Ascending aorta (tissue), 2 donors: ENCODE measurements at regions not wholly inside any gene's neighbourhood (a gene's known extent, or its start where the extent isn't known, plus 50 kb on each side); places are given as distances from the start of the nearest gene placed in this dataset.

Source experiments
- DNase-seq, 2 donors: peaks; one replicate each; pipeline ENCODE4 v3.0.0-alpha.2; 2019; ENCODE audit warnings: low spot score in 2 of 2
- H3K27ac ChIP-seq, 2 donors: fragments of 200-600 bp; sonication (generic); one replicate each; pipeline ENCODE4 v1.5.1; 2016 to 2017; ENCODE audit warnings: mild to moderate bottlenecking in 1 of 2
- H3K27me3 ChIP-seq: fragments of 200-600 bp; sonication (generic); one replicate; pipeline ENCODE4 v1.5.1; 2017
- H3K36me3 ChIP-seq, 2 donors: fragments of 200-600 bp; sonication (generic); one replicate each; pipeline ENCODE4 v1.5.1; 2016
- H3K4me1 ChIP-seq, 2 donors: fragments of 200-600 bp; sonication (generic); one replicate each; pipeline ENCODE4 v1.5.1; 2016 to 2017; ENCODE audit warnings: mild to moderate bottlenecking in 1 of 2
- H3K4me3 ChIP-seq, 2 donors: fragments of 200-600 bp; sonication (generic); one replicate each; pipeline ENCODE4 v1.5.1; 2016 to 2017; ENCODE audit warnings: mild to moderate bottlenecking in 1 of 2
- H3K9me3 ChIP-seq, 2 donors: fragments of 200-600 bp; sonication (generic); one replicate each; pipeline ENCODE4 v1.5.1; 2016
- CTCF ChIP-seq, 3 experiments: fragments of 200-600 bp in 2 of 3; fragments of 450-650 bp in 1 of 3; sonication (generic) in 2 of 3; IDR thresholded peaks; one replicate each; pipeline ENCODE4 v1.5.1; 2016 to 2019; ENCODE audit warnings: antibody characterized with exemption in 3 of 3, mild to moderate bottlenecking in 1 of 3, moderate library complexity in 1 of 3
- intact Hi-C: fragments of 100-400 bp; cut with DNase I; formaldehyde crosslinking; loops from one replicate; pipeline ENCODE4 v1.15.1; 2023

GRCh38 chr11:122604621-122605020 is 50.9 kb upstream of the UBASH3B start:
- Histone ChIP-seq H3K36me3 (no peaks in the 10 kb centered on the region), H3K27ac (no peak overlapping the region), H3K27me3 (no peaks in the 10 kb centered on the region), H3K9me3 (no peaks in the 10 kb centered on the region), H3K4me1 (no peaks in the 10 kb centered on the region), H3K4me3 (no peak overlapping the region)
- intact Hi-C loops, result no loop called here
- no peak for TF ChIP-seq CTCF (IDR thresholded peaks at IDR 0.05)
- no peak for DNase-seq

DNA sequence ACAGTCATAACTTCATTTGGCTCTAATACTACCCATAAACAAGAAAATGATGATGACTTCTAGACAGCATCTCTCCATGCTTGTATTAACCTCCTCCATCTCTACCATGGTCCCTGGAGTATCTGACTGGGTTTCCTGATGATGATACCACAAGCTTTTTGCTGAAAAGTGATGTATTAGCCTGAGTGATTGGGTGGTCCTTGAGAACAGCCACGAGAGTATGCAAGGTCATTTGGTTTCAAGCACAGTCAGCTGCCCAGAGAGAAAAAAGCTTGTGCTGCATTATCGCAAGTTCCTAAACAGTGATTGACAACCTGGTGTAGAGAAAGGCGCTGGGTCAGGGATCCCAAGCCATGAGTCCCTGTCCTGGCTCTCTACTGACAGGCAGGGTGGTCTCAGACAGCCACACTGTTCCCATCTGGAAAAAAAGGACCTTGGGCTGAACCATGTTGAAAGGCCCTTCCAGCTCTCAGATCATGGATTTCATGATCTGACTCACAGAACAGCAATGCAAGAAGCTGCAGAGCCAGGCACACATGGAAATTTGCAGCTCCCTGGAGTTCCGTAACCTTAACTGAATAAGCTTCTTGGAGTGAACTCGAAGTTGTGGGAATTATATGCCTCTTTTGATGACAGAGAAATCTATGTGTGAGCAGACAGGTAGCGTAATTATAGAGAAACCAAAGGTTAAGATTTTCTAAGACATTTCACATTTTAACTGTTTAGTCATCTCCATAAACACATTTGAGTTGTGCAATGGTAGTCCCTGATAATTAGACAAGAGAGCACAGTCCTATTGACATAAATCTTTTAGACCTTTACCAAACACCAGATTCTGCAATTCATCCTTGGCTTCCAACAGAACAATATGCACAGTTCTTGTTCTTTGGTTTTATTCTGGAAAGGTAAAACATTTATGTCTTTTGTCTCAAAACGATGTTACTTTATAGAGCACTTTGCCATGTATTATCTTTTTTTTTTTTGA is 54.1 kb upstream of the UBASH3B start:
- Histone ChIP-seq H3K27ac (no peak overlapping the region), H3K4me3 (no peak overlapping the region), H3K27me3 (no peaks in the 10 kb centered on the region), H3K9me3 (no peaks in the 10 kb centered on the region), H3K36me3 (no peaks in the 10 kb centered on the region), H3K4me1 (no peaks in the 10 kb centered on the region)
- DNase-seq, result no peak
- intact Hi-C loops, result no loop called here
- no peak for TF ChIP-seq CTCF (IDR thresholded peaks at IDR 0.05)

- no peak overlapping the region for H3K4me3 ChIP-seq
- TF ChIP-seq CTCF (IDR thresholded peaks at IDR 0.05), result no peak
- H3K27me3 ChIP-seq, result no peaks in the 10 kb centered on the region
- H3K27ac ChIP-seq, result no peak overlapping the region
- no peak for DNase-seq
- H3K36me3 ChIP-seq, result no peaks in the 10 kb centered on the region
- no peaks in the 10 kb centered on the region for H3K9me3 ChIP-seq
- H3K4me1 ChIP-seq, result no peaks in the 10 kb centered on the region
- intact Hi-C loops, result no loop called here
Measured at GRCh38 chr11:122600290-122600689, 55.2 kb upstream of the UBASH3B start.

DNA sequence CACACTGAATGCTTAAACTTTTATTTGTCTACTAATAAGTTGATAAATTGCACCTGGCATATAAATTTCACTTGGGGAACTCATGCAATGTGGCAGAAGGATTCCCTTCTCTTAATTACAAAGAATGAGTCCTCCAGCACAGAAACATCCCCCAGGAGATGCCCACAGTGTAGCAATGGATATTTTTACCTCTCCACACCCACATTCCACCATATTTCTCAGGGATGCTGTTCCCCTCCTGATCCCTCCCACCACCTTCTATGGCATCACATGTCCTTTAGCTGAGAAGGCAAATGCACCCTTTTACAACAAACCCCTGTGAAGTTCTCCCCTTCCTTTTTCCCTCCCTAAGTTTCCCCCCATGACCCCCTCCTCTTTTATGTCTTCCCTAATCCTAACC is 56.1 kb upstream of the UBASH3B start:
- Histone ChIP-seq H3K4me3 (no peak overlapping the region), H3K9me3 (no peaks in the 10 kb centered on the region), H3K36me3 (no peaks in the 10 kb centered on the region), H3K27ac (no peak overlapping the region), H3K27me3 (no peaks in the 10 kb centered on the region), H3K4me1 (no peaks in the 10 kb centered on the region)
- intact Hi-C loops, result no loop called here
- TF ChIP-seq CTCF (IDR thresholded peaks at IDR 0.05), result no peak
- DNase-seq, result no peak

GRCh38 chr11:122598971-122599370 is 56.6 kb upstream of the UBASH3B start:
- Histone ChIP-seq H3K36me3 (no peaks in the 10 kb centered on the region), H3K4me1 (no peaks in the 10 kb centered on the region), H3K27me3 (no peaks in the 10 kb centered on the region), H3K9me3 (no peaks in the 10 kb centered on the region), H3K4me3 (no peak overlapping the region), H3K27ac (no peak overlapping the region)
- TF ChIP-seq CTCF (IDR thresholded peaks at IDR 0.05), result no peak
- no peak for DNase-seq
- intact Hi-C loops, result no loop called here
